ENCODE measurements at regions not wholly inside any gene's neighbourhood (a gene's known extent, or its start where the extent isn't known, plus 50 kb on each side); places are given as distances from the start of the nearest gene placed in this dataset.

GRCh38 chr1:221069178-221069903 is 190.1 kb downstream of the HLX start:
- TF ChIP-seq CTCF (IDR thresholded peaks at IDR 0.05 in 8 of 11, conservative IDR thresholded peaks at IDR 0.05 in 3 of 11) (no peak), POLR2A (IDR thresholded peaks at IDR 0.05) (no peak), POLR2AphosphoS5 (IDR thresholded peaks at IDR 0.05) (peak in 1 of 3 donors; percentile 49)

All from spleen (tissue), 7 donors.